LNCaP clone FGC (cell line): ENCODE measurements at regions not wholly inside any gene's neighbourhood (a gene's known extent, or its start where the extent isn't known, plus 50 kb on each side); places are given as distances from the start of the nearest gene placed in this dataset.
"Not testable (repeated sequence)": the region's sequence is repeated elsewhere in the genome, so short reads cannot be mapped to it uniquely, and the experiment has no call there.

Experiments used
- DNase-seq: peaks from one replicate; pipeline ENCODE4 v3.0.0-alpha.2; 2011; ENCODE audit warnings: low read depth
- H3K4me3 ChIP-seq: 2 replicates; pipeline ENCODE4 v1.5.1; 2011; ENCODE audit warnings: mild to moderate bottlenecking, low read depth, low read length, control low read depth
- CTCF ChIP-seq: IDR thresholded peaks from 2 replicates; pipeline ENCODE4 v1.5.1; 2012; ENCODE audit warnings: mild to moderate bottlenecking; ENCODE audit not compliant: control insufficient read depth, insufficient read depth; ENCODE audit errors: extremely low read depth

GRCh38 chr6:14239097-14239496 is 121.5 kb downstream of the CD83 start:
- TF ChIP-seq CTCF: no peak
- no peak for DNase-seq
- H3K4me3 ChIP-seq: no peak overlapping the region

GRCh38 chr6:14240411-14241166 is 123.0 kb downstream of the CD83 start:
- no peak overlapping the region for H3K4me3 ChIP-seq
- no peak for TF ChIP-seq CTCF
- no peak for DNase-seq

- TF ChIP-seq CTCF: no peak
- no peak for DNase-seq
- H3K4me3 ChIP-seq: no peak overlapping the region
Observed at GRCh38 chr6:14241255-14242070, 123.9 kb downstream of the CD83 start.

- not testable (repeated sequence) for DNase-seq, H3K4me3 ChIP-seq
Observed at GRCh38 chr6:14242912-14243311, 125.3 kb downstream of the CD83 start.

GRCh38 chr6:14243597-14243996 is 126.0 kb downstream of the CD83 start:
- H3K4me3 ChIP-seq: no peak overlapping the region
- no peak for DNase-seq
- TF ChIP-seq CTCF: no peak

GRCh38 chr6:14246876-14247275 is 129.3 kb downstream of the CD83 start:
- no peak for TF ChIP-seq CTCF
- H3K4me3 ChIP-seq: no peak overlapping the region
- DNase-seq: no peak

- TF ChIP-seq CTCF: no peak
- DNase-seq: no peak
- no peak overlapping the region for H3K4me3 ChIP-seq
Observed at GRCh38 chr6:14250573-14250972, 133.0 kb downstream of the CD83 start.
